Right renal cortex interstitium (tissue), 3 donors: ENCODE measurements at regions not wholly inside any gene's neighbourhood (a gene's known extent, or its start where the extent isn't known, plus 50 kb on each side); places are given as distances from the start of the nearest gene placed in this dataset.

Experiments
- DNase-seq, 3 donors: peaks; one replicate each; pipeline ENCODE4 v3.0.0-alpha.2; 2013; ENCODE audit warnings: low read depth in 3 of 3, low spot score in 2 of 3

DNA sequence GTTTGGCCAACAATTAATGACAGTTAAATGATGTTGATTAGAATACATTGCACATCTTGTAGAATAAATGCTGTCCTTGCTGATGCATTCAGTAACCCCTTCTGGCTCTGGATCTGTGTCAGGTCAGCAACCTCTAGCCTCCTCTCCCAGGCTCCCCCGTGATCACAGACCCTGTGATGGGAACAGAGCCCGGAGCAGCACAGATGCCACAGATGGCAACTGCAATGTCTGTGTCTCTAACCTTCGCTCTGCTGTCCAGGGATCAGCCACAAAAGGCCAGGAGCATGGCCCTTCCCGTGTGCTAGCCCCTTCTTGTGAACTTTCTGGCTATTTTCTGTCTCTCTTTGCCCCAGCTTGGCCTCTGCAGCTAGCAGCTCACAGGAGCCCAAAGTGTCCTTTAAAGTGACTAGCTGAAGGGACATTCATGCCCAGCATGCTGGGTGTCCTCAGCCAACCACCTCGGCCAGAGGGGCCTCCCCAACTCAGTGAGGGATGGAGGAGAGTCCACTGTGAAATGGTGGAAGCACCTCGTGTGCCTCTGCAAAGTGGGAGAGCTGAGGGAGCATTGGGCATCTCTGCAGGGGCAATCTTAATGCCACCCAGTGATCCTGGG, 167.0 kb upstream of the TCERG1L start:
- DNase-seq, result no peak

- DNase-seq, result no peak
Observed at GRCh38 chr10:131480066-131480465, 168.5 kb upstream of the TCERG1L start.

- DNase-seq, result no peak
Observed at GRCh38 chr10:131480861-131481260, 169.3 kb upstream of the TCERG1L start.

DNA sequence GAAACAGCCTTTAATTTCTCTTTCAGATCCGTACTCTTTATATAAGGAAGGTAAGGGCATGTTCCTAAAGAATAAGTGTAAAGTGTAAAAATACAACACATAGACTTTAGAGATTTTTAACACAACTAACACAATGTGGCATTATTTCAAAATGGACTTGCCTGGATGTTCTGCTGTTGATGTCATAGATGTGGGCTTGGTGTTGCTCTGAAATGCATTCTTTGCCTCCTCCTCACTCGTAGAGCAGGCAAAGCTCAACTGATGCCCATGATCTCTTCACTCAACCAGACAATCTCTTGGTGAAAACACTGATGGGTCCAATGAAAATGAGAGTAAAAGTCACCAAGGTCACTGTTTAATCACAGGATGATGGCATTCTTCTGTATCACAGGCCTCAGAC, 174.2 kb upstream of the TCERG1L start:
- DNase-seq, result no peak

- DNase-seq, result no peak
Observed at GRCh38 chr10:131487822-131488221, 176.3 kb upstream of the TCERG1L start.

DNA sequence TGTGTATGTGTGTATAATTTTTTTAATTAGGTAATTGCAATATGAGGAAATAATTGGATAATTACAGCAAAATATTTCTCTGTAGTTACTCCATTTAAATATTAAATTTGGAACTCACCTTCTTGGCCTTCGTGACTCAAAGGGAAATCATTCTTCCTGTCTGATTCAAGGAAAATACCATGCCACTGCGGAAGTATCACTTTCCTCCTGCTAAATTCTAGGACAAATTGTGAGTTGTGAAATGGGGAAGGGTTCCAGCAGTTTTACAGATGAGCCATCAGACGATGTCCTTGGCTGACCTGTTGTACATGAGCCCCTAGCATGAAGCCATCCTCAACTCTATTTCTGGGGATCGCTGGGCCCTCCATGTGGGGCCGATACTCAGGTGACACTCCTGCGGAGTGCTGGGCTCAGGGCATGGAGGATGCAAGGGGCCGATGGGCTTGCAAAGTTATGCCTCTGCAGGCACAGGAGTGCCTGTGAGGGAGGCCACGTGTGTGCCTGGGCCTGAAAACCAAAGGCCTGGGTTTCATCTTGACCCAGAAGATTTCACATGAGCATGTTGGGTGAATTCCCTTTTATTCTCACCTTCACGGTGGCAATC, 179.6 kb upstream of the TCERG1L start:
- DNase-seq, result no peak

GRCh38 chr10:131492211-131492857, 180.8 kb upstream of the TCERG1L start:
- DNase-seq, result no peak

DNA sequence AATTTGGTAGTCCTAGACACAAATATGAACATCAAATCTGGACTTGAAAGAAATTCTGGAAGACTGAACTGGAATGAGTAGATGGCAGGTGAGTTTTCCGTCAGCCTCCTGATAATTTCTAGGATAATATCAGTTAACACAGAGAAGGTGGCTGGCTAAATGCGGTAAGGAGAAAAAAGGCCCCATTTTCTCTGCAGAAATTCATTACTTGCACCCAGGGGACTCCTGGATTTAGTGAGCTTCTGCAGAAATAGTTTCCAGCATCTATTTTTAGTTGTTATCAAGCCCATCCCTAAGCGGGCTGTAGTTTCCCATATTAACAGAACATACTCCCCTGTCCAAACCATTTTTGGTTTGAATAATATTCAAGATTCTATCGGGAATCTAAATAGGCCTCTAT, 181.9 kb upstream of the TCERG1L start:
- no peak for DNase-seq

GRCh38 chr10:131494451-131494850, 182.9 kb upstream of the TCERG1L start:
- DNase-seq, result no peak

DNA sequence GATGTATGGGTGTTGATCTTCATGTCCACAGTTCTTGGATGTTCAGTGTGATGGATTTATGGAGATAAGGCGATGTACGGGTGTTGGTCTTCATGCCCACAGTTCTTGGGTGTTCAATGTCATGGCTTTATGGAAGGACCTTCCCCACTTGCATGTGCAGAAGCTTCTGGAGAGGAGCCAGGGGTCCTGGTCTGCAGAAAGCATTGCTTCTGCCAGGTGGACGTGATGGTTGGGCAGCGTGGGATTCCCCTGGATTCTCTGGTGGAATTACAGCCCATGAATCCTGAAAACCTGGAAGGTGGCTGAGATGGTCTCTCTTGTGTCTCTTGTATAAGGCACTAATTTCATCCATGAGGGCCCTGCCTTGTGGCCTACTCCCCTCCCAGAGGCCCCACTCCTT, 183.7 kb upstream of the TCERG1L start:
- no peak for DNase-seq

- no peak for DNase-seq
Observed at GRCh38 chr10:131495892-131496291, 184.4 kb upstream of the TCERG1L start.

DNA sequence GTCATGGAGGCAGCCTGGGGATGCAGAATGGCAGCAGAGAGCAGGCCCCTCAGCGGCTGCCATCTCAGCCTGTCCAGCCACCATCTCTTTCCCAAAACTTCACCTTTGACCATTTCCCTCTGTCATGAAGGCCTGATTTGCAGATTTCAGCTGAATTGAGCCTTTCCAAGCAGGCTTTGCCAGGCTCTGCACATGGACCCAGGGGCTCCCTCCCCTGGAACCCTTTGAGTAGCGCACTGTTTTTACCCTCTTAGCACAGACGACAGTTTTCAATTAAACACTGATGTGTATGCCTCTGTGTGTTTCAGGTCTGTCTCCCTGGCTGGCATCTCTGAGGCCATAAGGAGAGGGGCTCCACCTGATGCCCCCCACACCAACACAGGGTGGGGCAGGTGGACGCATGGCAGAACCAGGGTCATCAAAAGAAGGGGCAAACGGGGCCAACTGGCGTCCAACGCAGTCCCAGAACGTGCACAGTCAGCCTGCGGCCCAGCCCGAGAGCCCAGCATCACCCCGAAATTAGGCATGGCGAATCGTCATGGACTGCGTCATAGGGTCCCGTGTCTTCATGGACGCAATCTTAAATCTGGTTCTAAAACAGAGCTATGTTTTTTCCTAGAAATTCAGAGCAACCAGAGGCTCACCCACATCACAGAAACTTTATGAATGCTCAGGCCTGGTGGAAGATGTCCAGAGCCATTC, 185.0 kb upstream of the TCERG1L start:
- DNase-seq, result no peak

DNA sequence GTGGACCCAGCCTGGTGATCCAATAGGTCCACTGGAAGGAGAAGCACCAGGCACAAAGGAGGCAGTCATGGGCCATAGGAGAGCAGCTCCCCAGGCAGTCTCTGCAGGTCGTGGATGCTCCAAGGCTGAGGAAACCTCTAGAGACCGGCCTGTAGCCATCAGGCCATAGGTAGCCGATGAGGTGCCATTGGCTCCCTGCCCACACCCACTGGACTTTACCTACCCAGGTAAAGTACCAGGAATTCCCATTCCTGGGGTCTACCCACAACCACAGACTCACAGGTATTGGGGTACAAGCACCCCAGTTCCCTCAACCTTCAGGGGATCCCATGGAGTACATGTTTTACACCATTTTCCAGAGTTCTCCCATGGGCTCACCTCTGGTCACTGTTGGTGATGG, 188.0 kb upstream of the TCERG1L start:
- no peak for DNase-seq

GRCh38 chr10:131500181-131500580, 188.7 kb upstream of the TCERG1L start:
- no peak for DNase-seq

DNA sequence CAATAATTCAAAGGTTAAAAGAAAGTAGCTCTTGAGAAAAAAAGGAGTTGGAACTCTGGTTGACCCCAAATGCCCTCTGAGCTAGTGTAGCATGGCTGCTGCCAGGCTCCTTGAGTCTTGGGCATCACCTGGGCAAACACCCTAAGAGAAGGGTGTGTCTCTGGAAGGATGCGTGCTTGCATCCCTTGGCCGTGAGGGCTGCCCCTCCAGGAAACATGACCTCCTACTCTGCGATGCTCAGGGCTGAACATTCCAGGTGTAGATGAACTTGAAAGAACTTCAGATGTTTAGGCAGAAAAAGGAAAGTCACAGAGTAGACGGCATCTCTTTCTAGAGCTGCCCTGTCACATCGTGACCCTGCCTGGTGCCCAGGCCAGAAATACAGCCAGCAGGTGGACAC, 189.4 kb upstream of the TCERG1L start:
- no peak for DNase-seq

- no peak for DNase-seq
Observed at GRCh38 chr10:131503992-131504391, 192.5 kb upstream of the TCERG1L start.

DNA sequence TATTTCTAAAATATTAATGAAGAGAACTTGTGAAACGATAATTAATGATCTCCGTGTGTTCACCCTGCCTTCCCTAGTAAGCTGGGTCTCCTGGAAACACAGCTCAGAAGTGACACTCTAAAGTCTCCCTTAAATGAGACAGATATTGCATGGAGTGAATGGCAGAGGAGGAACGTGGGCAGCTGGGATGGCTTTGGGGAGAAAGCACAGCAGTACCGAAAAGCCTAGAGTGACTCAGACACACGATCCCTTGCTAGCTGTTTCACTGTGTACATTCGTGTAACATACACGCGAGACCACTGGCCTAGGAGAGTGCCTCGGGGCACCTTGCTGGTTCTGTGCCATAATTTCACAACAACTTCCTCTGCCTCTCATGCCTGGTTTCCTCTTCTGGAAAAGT, 199.9 kb upstream of the TCERG1L start:
- no peak for DNase-seq

- no peak for DNase-seq
Observed at GRCh38 chr10:131512852-131513251, 201.3 kb upstream of the TCERG1L start.

DNA sequence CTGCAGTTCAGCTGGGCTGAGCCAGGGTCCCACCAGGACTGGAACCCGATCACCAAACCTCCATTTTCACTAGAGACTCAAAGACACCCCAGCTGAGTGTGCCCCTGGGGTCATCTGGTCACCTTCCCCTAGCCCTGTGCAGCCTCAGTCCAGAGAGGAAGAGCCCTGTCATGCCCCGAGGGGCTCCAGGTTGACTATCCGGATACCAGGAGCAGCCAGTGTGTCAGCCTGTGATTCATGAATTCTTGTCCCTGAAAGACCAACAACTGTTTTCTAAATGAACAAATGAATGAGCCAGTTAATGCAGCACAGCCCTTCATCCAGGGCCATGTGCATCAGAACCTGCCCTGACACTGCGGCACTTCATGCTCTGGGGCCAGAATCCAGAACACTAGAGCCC, 201.9 kb upstream of the TCERG1L start:
- DNase-seq, result no peak

GRCh38 chr10:131513901-131514300, 202.4 kb upstream of the TCERG1L start:
- no peak for DNase-seq

DNA sequence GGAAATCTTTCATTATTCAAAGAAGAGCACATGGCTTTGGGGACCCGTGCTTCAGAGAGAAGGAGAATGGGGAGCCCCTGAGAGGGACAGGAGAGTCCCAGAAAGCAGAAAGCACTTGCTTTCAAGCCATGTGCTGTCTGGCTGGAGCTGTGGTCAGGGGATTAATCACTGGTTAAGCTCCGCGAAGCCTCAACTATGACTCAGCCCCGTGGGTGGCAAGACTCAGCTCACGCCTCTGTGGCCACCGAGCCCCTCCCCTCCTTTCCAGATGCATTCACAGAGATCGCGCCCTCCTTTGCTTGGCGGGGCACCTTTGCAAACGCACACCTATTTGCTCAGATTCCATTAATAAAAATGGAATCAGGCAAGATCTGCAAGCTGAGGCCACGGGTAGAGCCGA, 202.9 kb upstream of the TCERG1L start:
- DNase-seq, result no peak

DNA sequence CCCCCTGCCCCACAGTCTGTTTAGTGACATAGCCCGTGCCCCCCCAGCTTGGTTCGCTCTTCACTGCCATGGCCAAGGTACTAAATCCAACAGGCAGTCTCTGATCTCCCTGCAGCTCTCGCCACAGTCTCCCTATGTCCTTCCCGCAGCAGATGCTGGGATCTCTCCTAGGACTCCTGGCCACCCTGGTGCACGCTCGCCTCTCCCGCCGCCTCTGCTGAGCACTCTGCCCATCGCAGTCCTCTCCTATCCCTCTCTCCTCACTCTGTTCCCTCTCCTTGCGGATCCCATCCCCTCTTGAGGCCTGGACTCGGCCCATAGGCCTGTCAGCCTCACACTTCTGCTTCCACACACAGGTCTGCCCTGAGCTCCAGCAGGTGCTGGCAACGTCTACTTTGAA, 204.8 kb upstream of the TCERG1L start:
- DNase-seq, result no peak
